ENCODE measurements at regions not wholly inside any gene's neighbourhood (a gene's known extent, or its start where the extent isn't known, plus 50 kb on each side); places are given as distances from the start of the nearest gene placed in this dataset.

- H3K27me3 ChIP-seq = no peaks in the 10 kb centered on the region
- no peaks in the 10 kb centered on the region for H3K36me3 ChIP-seq
- DNase-seq = no peak
- TF ChIP-seq POLR2A (IDR thresholded peaks at IDR 0.05) (no peak), CTCF (IDR thresholded peaks at IDR 0.05) (no peak)
- no peaks in the 10 kb centered on the region for H3K9me3 ChIP-seq
- H3K27ac ChIP-seq = no peak overlapping the region
- no peak overlapping the region for H3K4me3 ChIP-seq
- H3K4me1 ChIP-seq = no peaks in the 10 kb centered on the region
Measured at GRCh38 chr17:68143425-68143824, 104.4 kb upstream of the AMZ2 start.

GRCh38 chr17:68145088-68145487 lies 102.8 kb upstream of the AMZ2 start:
- Histone ChIP-seq H3K36me3 (no peaks in the 10 kb centered on the region), H3K27ac (no peak overlapping the region), H3K27me3 (no peaks in the 10 kb centered on the region), H3K4me3 (no peak overlapping the region), H3K4me1 (no peaks in the 10 kb centered on the region), H3K9me3 (no peaks in the 10 kb centered on the region)
- no peak for TF ChIP-seq CTCF (IDR thresholded peaks at IDR 0.05)
- no peak for TF ChIP-seq POLR2A (IDR thresholded peaks at IDR 0.05)
- no peak for DNase-seq

GRCh38 chr17:68148936-68149335 lies 98.9 kb upstream of the AMZ2 start:
- TF ChIP-seq POLR2A (IDR thresholded peaks at IDR 0.05) (no peak), CTCF (IDR thresholded peaks at IDR 0.05) (no peak)

GRCh38 chr17:68152161-68152571 lies 95.7 kb upstream of the AMZ2 start:
- Histone ChIP-seq H3K27ac (no peak overlapping the region), H3K4me3 (no peak overlapping the region), H3K27me3 (no peaks in the 10 kb centered on the region), H3K9me3 (no peaks in the 10 kb centered on the region), H3K4me1 (no peaks in the 10 kb centered on the region), H3K36me3 (no peaks in the 10 kb centered on the region)
- peak in 2 of 3 donors; percentile 74 to 76 for DNase-seq
- TF ChIP-seq POLR2A (IDR thresholded peaks at IDR 0.05) (no peak), CTCF (IDR thresholded peaks at IDR 0.05) (no peak)

More at GRCh38 chr17:68148936-68149335, 98.9 kb upstream of the AMZ2 start:
- H3K9me3 ChIP-seq = no peaks in the 10 kb centered on the region
- H3K4me3 ChIP-seq = no peak overlapping the region
- H3K36me3 ChIP-seq = no peaks in the 10 kb centered on the region
- DNase-seq = no peak
- H3K27ac ChIP-seq = no peak overlapping the region
- no peaks in the 10 kb centered on the region for H3K4me1 ChIP-seq
- H3K27me3 ChIP-seq = no peaks in the 10 kb centered on the region

GRCh38 chr17:68155692-68156091 lies 92.2 kb upstream of the AMZ2 start:
- no peaks in the 10 kb centered on the region for H3K27me3 ChIP-seq
- H3K36me3 ChIP-seq = no peaks in the 10 kb centered on the region
- H3K4me3 ChIP-seq = no peak overlapping the region
- TF ChIP-seq POLR2A (IDR thresholded peaks at IDR 0.05) (no peak), CTCF (IDR thresholded peaks at IDR 0.05) (no peak)
- H3K4me1 ChIP-seq = no peaks in the 10 kb centered on the region
- no peak for DNase-seq
- H3K27ac ChIP-seq = no peak overlapping the region
- no peaks in the 10 kb centered on the region for H3K9me3 ChIP-seq

Measured in Peyer's patch (tissue), 4 donors.